Nephron (organoid): ENCODE measurements at regions not wholly inside any gene's neighbourhood (a gene's known extent, or its start where the extent isn't known, plus 50 kb on each side); places are given as distances from the start of the nearest gene placed in this dataset.

Experiments
- H3K27ac Mint-ChIP-seq, 3 experiments: 2 replicates each; pipeline ENCODE4 v1.8.0; 2020; ENCODE audit warnings: mixed read lengths in 3 of 3, mild to moderate bottlenecking in 2 of 3, moderate library complexity in 1 of 3
- H3K27me3 Mint-ChIP-seq: 2 replicates; pipeline ENCODE4 v1.8.0; 2021; ENCODE audit warnings: low read depth, mild to moderate bottlenecking, moderate library complexity, mixed read lengths
- H3K36me3 Mint-ChIP-seq: 2 replicates; pipeline ENCODE4 v1.8.0; 2020; ENCODE audit warnings: low read depth, mixed read lengths
- H3K4me1 Mint-ChIP-seq: 2 replicates; pipeline ENCODE4 v1.8.0; 2020; ENCODE audit warnings: mixed read lengths
- H3K4me3 Mint-ChIP-seq, 3 experiments: 2 replicates each; pipeline ENCODE4 v1.8.0; 2020; ENCODE audit warnings: mild to moderate bottlenecking in 3 of 3, mixed read lengths in 3 of 3, moderate library complexity in 2 of 3
- H3K9me3 Mint-ChIP-seq: 2 replicates; pipeline ENCODE4 v1.8.0; 2020; ENCODE audit warnings: mixed read lengths
- TF ChIP-seq, protein P1 (sequence below), 3 experiments: fragments of 200-600 bp; sonication (generic); IDR thresholded peaks; one replicate each; pipeline ENCODE4 v1.5.0; 2021; ENCODE audit warnings: antibody characterized with exemption in 3 of 3; ENCODE audit not compliant: unreplicated experiment in 3 of 3

DNA sequence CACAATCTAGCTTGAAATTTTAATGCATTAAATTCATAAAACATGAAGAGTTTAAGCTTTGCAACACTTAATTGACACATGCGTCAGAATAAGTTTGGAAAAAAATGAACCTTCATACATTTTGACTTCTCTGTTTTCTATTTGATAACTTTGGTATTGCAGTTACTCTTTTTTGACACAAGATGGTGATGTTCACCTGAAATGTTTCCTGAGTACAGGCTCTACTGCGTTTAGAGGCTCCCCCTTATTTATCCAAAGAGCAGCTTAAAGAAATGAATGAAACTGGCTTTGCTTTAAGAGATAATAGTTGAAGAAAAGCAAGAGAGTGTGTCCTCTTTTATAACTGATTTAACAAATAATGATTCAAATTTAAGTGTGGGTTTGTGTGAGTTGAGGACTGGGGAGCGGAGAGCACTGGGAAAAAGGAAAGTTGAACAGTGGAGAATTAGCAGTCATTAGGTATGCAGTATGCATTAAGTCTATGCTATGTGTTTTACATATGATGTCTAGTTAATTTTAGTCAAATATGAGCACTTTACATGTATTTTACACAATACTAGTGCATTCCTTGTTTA is 180.6 kb upstream of the NUDT6 start:
- H3K36me3 Mint-ChIP-seq = no peaks in the 10 kb centered on the region
- no peaks in the 10 kb centered on the region for H3K27me3 Mint-ChIP-seq
- TF ChIP-seq, protein P1, sequence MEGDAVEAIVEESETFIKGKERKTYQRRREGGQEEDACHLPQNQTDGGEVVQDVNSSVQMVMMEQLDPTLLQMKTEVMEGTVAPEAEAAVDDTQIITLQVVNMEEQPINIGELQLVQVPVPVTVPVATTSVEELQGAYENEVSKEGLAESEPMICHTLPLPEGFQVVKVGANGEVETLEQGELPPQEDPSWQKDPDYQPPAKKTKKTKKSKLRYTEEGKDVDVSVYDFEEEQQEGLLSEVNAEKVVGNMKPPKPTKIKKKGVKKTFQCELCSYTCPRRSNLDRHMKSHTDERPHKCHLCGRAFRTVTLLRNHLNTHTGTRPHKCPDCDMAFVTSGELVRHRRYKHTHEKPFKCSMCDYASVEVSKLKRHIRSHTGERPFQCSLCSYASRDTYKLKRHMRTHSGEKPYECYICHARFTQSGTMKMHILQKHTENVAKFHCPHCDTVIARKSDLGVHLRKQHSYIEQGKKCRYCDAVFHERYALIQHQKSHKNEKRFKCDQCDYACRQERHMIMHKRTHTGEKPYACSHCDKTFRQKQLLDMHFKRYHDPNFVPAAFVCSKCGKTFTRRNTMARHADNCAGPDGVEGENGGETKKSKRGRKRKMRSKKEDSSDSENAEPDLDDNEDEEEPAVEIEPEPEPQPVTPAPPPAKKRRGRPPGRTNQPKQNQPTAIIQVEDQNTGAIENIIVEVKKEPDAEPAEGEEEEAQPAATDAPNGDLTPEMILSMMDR (IDR thresholded peaks at IDR 0.05; ENCODE audit: unreplicated experiment in 3 of 3) = peak; percentile 67 to 87 (median 70)
- no peaks in the 10 kb centered on the region for H3K9me3 Mint-ChIP-seq
- peak overlapping the region; percentile 60 to 90 (median 79) for H3K27ac Mint-ChIP-seq
- H3K4me1 Mint-ChIP-seq = peaks cover 35% of the 10 kb centered on the region
- H3K4me3 Mint-ChIP-seq = no peak overlapping the region

DNA sequence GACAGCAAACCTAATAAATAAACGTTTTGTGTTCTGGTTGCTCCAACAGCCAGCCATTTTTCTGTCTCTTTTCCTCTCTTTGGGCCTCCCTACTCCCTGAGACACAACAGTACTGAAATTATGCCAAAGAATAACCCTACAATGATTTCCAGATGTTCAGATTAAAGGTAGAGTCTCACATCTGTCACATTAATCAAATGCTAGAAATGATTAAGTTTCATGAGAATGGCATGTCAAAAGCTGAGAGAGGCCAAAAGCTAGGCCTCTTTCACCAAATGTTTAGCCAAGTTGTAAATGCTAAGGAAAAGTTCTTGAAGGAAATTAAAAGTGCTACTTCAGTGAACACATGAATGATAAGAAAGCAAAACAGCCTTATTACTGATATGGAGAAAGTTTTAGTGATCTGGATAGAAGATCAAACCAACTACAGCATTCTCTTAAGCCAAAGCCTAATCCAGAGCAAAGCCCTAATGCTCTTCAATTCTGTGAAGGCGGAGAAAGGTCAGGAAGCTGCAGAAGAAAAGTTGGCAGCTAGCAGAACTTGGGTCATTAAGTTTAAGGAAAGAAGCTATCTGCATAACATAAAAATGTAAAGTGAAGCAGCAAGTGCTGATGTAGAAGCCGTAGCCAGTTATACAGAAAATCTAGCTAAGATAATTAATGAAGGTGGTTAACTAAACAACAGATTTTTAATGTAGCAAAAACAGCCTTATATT is 182.1 kb upstream of the NUDT6 start:
- TF ChIP-seq, protein P1 (IDR thresholded peaks at IDR 0.05; ENCODE audit: unreplicated experiment in 3 of 3) = no peak

DNA sequence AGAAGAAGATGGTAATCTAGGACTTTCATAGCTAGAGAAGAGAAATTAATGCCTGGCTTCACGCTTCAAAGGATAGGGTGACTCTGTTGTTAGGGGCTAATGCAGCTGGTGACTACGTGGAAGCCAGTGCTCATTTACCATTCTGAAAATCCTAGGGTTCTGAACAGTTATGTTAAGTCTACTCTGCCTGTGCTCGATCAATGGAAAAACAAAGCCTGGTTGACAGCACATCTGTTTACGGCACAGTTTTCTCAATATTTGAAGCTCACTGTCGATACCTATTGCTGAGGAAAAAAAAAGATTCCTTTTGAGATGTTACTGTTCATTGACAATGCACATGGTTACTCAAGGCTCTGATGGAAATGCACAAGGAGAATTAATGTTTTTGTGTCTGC is 182.6 kb upstream of the NUDT6 start:
- peaks cover 43% of the 10 kb centered on the region for H3K4me1 Mint-ChIP-seq
- no peak overlapping the region for H3K4me3 Mint-ChIP-seq
- no peaks in the 10 kb centered on the region for H3K36me3 Mint-ChIP-seq
- peak overlapping the region; percentile 84 to 95 (median 88) for H3K27ac Mint-ChIP-seq
- no peaks in the 10 kb centered on the region for H3K9me3 Mint-ChIP-seq
- TF ChIP-seq, protein P1 (IDR thresholded peaks at IDR 0.05; ENCODE audit: unreplicated experiment in 3 of 3) = no peak
- H3K27me3 Mint-ChIP-seq = no peaks in the 10 kb centered on the region

More for the DNA sequence above, 182.1 kb upstream of the NUDT6 start:
- peaks cover 37% of the 10 kb centered on the region for H3K4me1 Mint-ChIP-seq
- peak overlapping the region; percentile 84 to 95 (median 88) for H3K27ac Mint-ChIP-seq
- H3K27me3 Mint-ChIP-seq = no peaks in the 10 kb centered on the region
- no peaks in the 10 kb centered on the region for H3K36me3 Mint-ChIP-seq
- H3K4me3 Mint-ChIP-seq = peak overlapping the region in 1 of 3 experiments; percentile 23
- no peaks in the 10 kb centered on the region for H3K9me3 Mint-ChIP-seq

DNA sequence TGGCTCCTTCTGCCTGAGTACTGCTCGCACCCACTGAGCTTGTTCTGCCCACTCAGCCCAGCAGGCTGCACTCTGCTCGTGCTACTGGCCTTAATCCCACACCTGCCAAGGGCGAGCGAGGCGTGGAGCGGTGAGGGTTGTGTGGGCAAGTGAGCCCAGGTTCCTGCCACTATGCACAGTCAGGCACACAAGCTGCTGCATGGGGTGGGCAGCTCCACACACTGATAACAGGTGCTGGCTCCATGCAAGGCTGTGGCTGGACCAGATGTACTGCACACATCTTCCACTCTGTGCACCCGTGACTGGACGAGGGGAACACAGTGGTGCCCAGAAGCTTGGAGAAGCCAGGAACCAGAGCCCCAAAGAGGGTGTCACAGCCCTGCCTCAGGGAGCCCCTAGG is 184.3 kb upstream of the NUDT6 start:
- TF ChIP-seq, protein P1 (IDR thresholded peaks at IDR 0.05; ENCODE audit: unreplicated experiment in 3 of 3) = no peak
- Mint-ChIP-seq H3K36me3 (no peaks in the 10 kb centered on the region), H3K9me3 (no peaks in the 10 kb centered on the region), H3K4me3 (no peak overlapping the region), H3K27ac (peak overlapping the region in 1 of 3 experiments; percentile 88), H3K4me1 (peaks cover 46% of the 10 kb centered on the region), H3K27me3 (no peaks in the 10 kb centered on the region)

DNA sequence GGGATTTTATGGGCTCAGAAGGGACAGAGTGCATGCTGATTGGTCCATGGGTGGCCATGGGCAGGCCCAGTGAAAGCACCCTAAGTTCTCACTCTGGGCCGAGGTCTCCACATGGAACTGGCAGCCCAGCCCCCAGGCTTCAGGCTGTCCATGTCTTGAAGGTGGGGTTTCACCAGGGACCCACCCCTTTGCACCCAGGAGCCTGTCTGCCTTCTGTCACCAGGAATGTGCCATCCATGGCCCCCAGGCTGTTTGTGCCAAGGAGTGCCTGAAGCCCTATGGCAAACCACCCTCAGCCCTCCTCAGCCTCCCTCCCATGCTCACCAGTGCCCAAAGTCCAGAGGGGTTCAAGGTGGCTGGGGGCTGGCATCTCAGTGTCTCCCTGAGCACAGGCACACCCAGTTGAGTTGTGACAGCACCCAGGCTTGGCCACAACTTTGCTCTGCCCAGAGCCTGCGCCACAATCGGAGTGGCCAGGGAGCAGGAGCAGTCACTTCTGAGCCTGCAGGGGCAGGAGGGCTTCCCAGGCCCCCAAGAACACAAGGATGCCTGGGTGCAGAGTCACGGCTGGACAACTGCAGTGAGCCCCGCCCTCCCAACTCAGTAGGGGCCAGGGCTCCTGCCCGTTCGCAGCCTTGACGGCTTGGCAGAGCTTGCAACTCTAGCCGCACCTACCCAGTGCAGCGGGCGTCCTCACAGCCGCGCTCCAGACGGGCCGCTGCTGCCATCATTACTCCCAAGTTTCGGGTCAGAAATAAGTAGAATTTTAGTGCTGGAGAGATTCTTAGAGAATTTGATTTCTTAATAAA is 185.3 kb upstream of the NUDT6 start:
- no peaks in the 10 kb centered on the region for H3K27me3 Mint-ChIP-seq
- H3K4me1 Mint-ChIP-seq = peaks cover 41% of the 10 kb centered on the region
- H3K9me3 Mint-ChIP-seq = no peaks in the 10 kb centered on the region
- H3K36me3 Mint-ChIP-seq = no peaks in the 10 kb centered on the region
- TF ChIP-seq, protein P1 (IDR thresholded peaks at IDR 0.05; ENCODE audit: unreplicated experiment in 3 of 3) = no peak
- H3K4me3 Mint-ChIP-seq = no peak overlapping the region
- no peak overlapping the region for H3K27ac Mint-ChIP-seq
